ENCODE measurements at regions not wholly inside any gene's neighbourhood (a gene's known extent, or its start where the extent isn't known, plus 50 kb on each side); places are given as distances from the start of the nearest gene placed in this dataset.

DNA sequence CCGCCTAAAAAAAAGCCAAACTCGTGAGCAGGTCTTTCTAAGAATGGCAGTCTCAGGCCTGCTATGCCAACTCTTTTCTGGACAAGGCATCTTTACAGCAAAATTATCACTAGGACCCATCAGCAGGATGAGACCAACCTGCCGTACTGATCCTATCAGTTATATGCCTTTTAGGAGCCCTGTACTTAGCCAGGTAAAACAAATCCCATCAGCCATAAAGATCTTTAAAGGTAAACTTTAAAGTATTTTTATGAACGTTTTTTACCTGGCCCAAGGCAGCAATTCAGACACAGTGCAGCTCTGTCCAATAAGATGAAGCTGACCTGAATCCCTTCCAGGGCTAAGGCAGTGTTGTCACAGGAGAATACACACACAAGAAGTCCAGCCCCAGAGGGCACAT lies 51.3 kb upstream of the TGM3 start:
- ATAC-seq (no peak), DNase-seq (no peak)
- Mint-ChIP-seq H3K4me3 (no peak overlapping the region), H3K27ac (no peak overlapping the region), H3K4me1 (no peaks in the 10 kb centered on the region), H3K36me3 (ENCODE audit: low read depth) (no peaks in the 10 kb centered on the region), H3K27me3 (peaks cover 29% of the 10 kb centered on the region)
- no peaks in the 10 kb centered on the region for H3K9me3 ChIP-seq (ENCODE audit: control insufficient read depth, low read length, poor library complexity, severe bottlenecking)

DNA sequence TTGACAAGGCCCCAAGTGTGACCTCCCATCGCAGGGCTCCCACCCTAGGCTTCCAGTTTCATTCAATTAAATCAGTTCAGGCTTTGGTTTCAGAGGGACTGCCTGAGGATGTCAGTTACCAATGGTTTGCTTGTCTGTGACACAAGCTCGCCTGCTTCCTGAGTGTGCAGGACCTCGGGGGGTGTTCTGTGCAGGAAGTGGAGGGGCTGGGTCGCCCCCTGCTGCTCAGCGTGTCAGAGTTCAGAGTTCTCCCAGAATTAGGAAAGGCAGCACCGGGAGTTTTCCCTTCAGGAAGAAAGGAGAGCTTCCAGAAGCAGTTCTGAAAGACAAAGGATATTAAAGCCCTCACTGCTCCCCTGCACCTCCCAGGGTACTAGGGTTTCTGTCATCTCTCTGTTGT lies 50.8 kb upstream of the TGM3 start:
- H3K9me3 ChIP-seq (ENCODE audit: control insufficient read depth, low read length, poor library complexity, severe bottlenecking), result no peaks in the 10 kb centered on the region
- ATAC-seq (no peak), DNase-seq (no peak)
- Mint-ChIP-seq H3K36me3 (ENCODE audit: low read depth) (no peaks in the 10 kb centered on the region), H3K4me3 (no peak overlapping the region), H3K27ac (no peak overlapping the region), H3K27me3 (peaks cover 32% of the 10 kb centered on the region), H3K4me1 (no peaks in the 10 kb centered on the region)

DNA sequence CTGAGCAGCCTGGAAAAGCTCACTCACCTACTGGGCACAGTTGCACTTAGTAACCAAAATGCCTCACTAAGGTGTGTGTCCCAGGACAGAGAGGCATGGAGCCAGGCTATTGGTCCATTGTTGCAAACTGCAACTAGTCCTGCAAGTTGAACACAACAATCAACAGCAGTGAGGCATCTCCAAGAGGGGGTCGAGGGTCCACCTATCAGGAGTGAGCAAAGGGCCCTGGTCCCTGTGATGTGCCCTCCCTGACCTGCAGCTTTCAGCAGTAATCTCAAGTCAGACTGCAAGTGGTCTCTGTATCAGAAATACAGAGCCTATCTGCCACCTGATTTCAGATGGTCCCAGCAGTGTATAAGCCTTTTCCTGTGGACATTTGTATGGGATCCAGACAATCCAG lies 50.2 kb upstream of the TGM3 start:
- Mint-ChIP-seq H3K27me3 (peaks cover 38% of the 10 kb centered on the region), H3K27ac (no peak overlapping the region), H3K36me3 (ENCODE audit: low read depth) (no peaks in the 10 kb centered on the region), H3K4me1 (no peaks in the 10 kb centered on the region), H3K4me3 (no peak overlapping the region)
- no peaks in the 10 kb centered on the region for H3K9me3 ChIP-seq (ENCODE audit: control insufficient read depth, low read length, poor library complexity, severe bottlenecking)
- no peak for ATAC-seq
- no peak for DNase-seq
